ENCODE measurements at regions not wholly inside any gene's neighbourhood (a gene's known extent, or its start where the extent isn't known, plus 50 kb on each side); places are given as distances from the start of the nearest gene placed in this dataset.

DNA sequence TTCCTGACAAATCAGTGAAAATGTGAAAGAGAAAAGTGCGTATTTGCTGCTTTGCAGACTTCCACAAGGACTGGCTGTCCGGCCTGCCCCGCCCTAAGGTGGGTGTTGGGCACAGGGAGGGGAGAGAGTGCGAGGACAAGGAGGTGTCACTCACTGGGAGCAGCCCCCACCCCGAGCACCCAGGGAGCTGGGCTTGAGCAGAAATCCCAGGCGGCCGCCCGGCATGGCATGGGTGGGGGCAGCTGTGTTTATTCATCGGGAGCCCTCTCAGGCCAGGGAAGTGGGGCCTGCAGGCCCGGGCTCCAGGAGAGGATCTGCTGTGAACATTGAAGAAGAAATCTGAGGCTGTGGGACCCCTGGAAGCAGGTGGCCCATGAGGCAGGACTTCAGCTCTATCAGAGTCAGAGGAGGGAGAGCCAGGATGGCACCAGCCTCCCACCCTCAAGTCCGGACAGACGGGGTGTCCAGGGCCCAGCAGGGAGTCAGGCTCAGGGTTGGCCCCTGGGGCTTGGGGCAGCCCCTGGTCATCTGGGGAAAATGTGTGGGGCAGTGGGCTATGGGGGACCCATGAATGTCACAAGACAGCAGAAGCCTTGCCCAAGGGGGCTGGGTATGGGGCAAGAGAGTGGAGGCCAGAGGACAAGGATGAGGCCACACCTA is 164.4 kb upstream of the PPP2R2D start:
- TF ChIP-seq CTCF (IDR thresholded peaks at IDR 0.05), result no peak
- no peak for TF ChIP-seq EP300 (IDR thresholded peaks at IDR 0.05)
- no peak for TF ChIP-seq POLR2A (IDR thresholded peaks at IDR 0.05)
- no peak overlapping the region for H3K27ac ChIP-seq
- intact Hi-C loops (cut with DNase I), result no loop called here
- no peaks in the 10 kb centered on the region for H3K27me3 ChIP-seq
- H3K4me1 ChIP-seq (ENCODE audit: insufficient read depth), result no peaks in the 10 kb centered on the region
- WGBS, 3 donors, result 87 to 94% (median 92%) methylated on average over 12 of the region's 12 CpGs
- no peaks in the 10 kb centered on the region for H3K9me3 ChIP-seq
- peak in 2 of 5 donors; percentile 8 to 13 for DNase-seq
- no peaks in the 10 kb centered on the region for H3K36me3 ChIP-seq
- no peak overlapping the region for H3K4me3 ChIP-seq

GRCh38 chr10:131737543-131738395 is 163.0 kb upstream of the PPP2R2D start:
- Histone ChIP-seq H3K9me3 (no peaks in the 10 kb centered on the region), H3K4me1 (ENCODE audit: insufficient read depth) (no peaks in the 10 kb centered on the region), H3K27ac (no peak overlapping the region), H3K36me3 (no peaks in the 10 kb centered on the region), H3K27me3 (no peaks in the 10 kb centered on the region), H3K4me3 (no peak overlapping the region)
- TF ChIP-seq EP300 (IDR thresholded peaks at IDR 0.05) (no peak), CTCF (IDR thresholded peaks at IDR 0.05) (no peak), POLR2A (IDR thresholded peaks at IDR 0.05) (no peak)
- WGBS, 3 donors, result 64 to 82% (median 67%) methylated on average over 18 of the region's 18 CpGs
- DNase-seq, result peak in 1 of 5 donors; percentile 7
- intact Hi-C loops (cut with DNase I), result no loop called here

GRCh38 chr10:131738396-131738735 is 162.4 kb upstream of the PPP2R2D start:
- intact Hi-C loops (cut with DNase I), result no loop called here
- peak in 2 of 5 donors; percentile 4 to 12 for DNase-seq
- Histone ChIP-seq H3K36me3 (no peaks in the 10 kb centered on the region), H3K4me1 (ENCODE audit: insufficient read depth) (peaks cover 2% of the 10 kb centered on the region), H3K27me3 (no peaks in the 10 kb centered on the region), H3K4me3 (no peak overlapping the region), H3K9me3 (no peaks in the 10 kb centered on the region), H3K27ac (no peak overlapping the region)
- WGBS, 3 donors, result 6 to 18% (median 10%) methylated on average over 11 of the region's 11 CpGs
- TF ChIP-seq POLR2A (IDR thresholded peaks at IDR 0.05), result no peak

GRCh38 chr10:131739206-131739605 is 161.6 kb upstream of the PPP2R2D start:
- Histone ChIP-seq H3K36me3 (no peaks in the 10 kb centered on the region), H3K4me1 (ENCODE audit: insufficient read depth) (peaks cover 2% of the 10 kb centered on the region), H3K27ac (no peak overlapping the region), H3K4me3 (no peak overlapping the region), H3K9me3 (no peaks in the 10 kb centered on the region), H3K27me3 (no peaks in the 10 kb centered on the region)
- intact Hi-C loops (cut with DNase I), result no loop called here
- DNase-seq, result no peak
- 22 to 30% (median 26%) methylated on average over 10 of the region's 10 CpGs for WGBS, 3 donors
- no peak for TF ChIP-seq EP300 (IDR thresholded peaks at IDR 0.05)
- TF ChIP-seq CTCF (IDR thresholded peaks at IDR 0.05), result no peak
- TF ChIP-seq POLR2A (IDR thresholded peaks at IDR 0.05), result no peak

DNA sequence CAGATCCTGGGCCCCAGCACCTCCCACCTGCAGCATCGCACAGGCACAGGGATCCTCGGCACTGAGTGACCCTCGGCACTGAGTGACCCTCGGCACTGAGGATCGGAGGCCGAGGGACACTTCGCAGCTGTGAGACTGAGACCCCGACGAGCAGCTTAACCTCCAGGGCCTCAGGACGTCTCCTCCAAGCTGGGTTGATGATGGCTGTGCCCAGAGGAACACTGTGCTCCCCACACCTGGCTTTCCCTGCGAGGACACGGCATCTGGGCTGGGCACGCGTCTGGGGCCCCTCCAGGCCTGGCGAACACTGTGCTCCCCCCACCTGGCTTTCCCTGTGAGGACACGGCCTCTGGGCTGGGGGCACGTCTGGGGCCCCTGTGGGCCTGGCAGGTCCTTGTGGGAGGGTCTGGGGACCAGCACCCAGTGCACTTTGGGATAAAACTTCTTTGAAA is 158.3 kb upstream of the PPP2R2D start:
- Histone ChIP-seq H3K36me3 (no peaks in the 10 kb centered on the region), H3K9me3 (no peaks in the 10 kb centered on the region), H3K4me3 (no peak overlapping the region), H3K4me1 (ENCODE audit: insufficient read depth) (peaks cover 2% of the 10 kb centered on the region), H3K27me3 (no peaks in the 10 kb centered on the region), H3K27ac (no peak overlapping the region)
- 86 to 90% (median 89%) methylated on average over 17 of the region's 17 CpGs for WGBS, 3 donors
- peak in 1 of 5 donors; percentile 12 for DNase-seq
- no peak for TF ChIP-seq EP300 (IDR thresholded peaks at IDR 0.05)
- intact Hi-C loops (cut with DNase I), result no loop called here
